Suprapubic skin (tissue), 4 donors: ENCODE measurements at regions not wholly inside any gene's neighbourhood (a gene's known extent, or its start where the extent isn't known, plus 50 kb on each side); places are given as distances from the start of the nearest gene placed in this dataset.
"Not testable (repeated sequence)": the region's sequence is repeated elsewhere in the genome, so short reads cannot be mapped to it uniquely, and the experiment has no call there.

Experiments used
- DNase-seq, 2 donors: peaks; one replicate each; pipeline ENCODE4 v3.0.0-alpha.2; 2019; ENCODE audit warnings: low spot score in 2 of 2
- H3K27ac ChIP-seq: fragments of 200-600 bp; sonication (generic); one replicate; pipeline ENCODE4 v1.5.1; 2019
- H3K27me3 ChIP-seq: fragments of 200-600 bp; sonication (generic); one replicate; pipeline ENCODE4 v1.5.1; 2019
- H3K36me3 ChIP-seq: fragments of 200-600 bp; sonication (generic); one replicate; pipeline ENCODE4 v1.5.1; 2019
- H3K4me1 ChIP-seq: fragments of 200-600 bp; sonication (generic); one replicate; pipeline ENCODE4 v1.5.1; 2019
- H3K4me3 ChIP-seq: fragments of 200-600 bp; sonication (generic); one replicate; pipeline ENCODE4 v1.5.1; 2019; ENCODE audit warnings: mild to moderate bottlenecking
- H3K9me3 ChIP-seq: fragments of 200-600 bp; sonication (generic); one replicate; pipeline ENCODE4 v1.5.1; 2019
- CTCF ChIP-seq, 2 donors: fragments of 200-600 bp in 1 of 2; fragments of 450-650 bp in 1 of 2; sonication (generic) in 1 of 2; IDR thresholded peaks; one replicate each; pipeline ENCODE4 v1.5.1; 2016 to 2019; ENCODE audit warnings: antibody characterized with exemption in 2 of 2, mild to moderate bottlenecking in 1 of 2, moderate library complexity in 1 of 2
- EP300 ChIP-seq: sonication (generic); formaldehyde crosslinking; IDR thresholded peaks from one replicate; pipeline ENCODE4 v1.6.1; 2017; ENCODE audit warnings: antibody characterized with exemption
- POLR2A ChIP-seq, 2 donors: fragments of 450-650 bp; IDR thresholded peaks; one replicate each; pipeline ENCODE4 v1.6.1; 2017; ENCODE audit warnings: antibody characterized with exemption in 2 of 2, mild to moderate bottlenecking in 2 of 2, moderate library complexity in 2 of 2
- POLR2AphosphoS5 ChIP-seq, 3 donors: sonication (generic); formaldehyde crosslinking; IDR thresholded peaks; one replicate each; pipeline ENCODE4 v1.6.1; 2017; ENCODE audit warnings: antibody characterized with exemption in 3 of 3
- WGBS: methylation state at CpG from one replicate; pipeline ENCODE4 v1.1.5; 2018; 5-methylcytosine and 5-hydroxymethylcytosine counted together

GRCh38 chr7:46279290-46279689, 358.2 kb upstream of the IGFBP3 start:
- no peak overlapping the region for H3K27ac ChIP-seq
- H3K27me3 ChIP-seq: no peaks in the 10 kb centered on the region
- H3K4me3 ChIP-seq: no peak overlapping the region
- H3K9me3 ChIP-seq: no peaks in the 10 kb centered on the region
- WGBS: 91% methylated on average over 2 of the region's 2 CpGs
- H3K4me1 ChIP-seq: peaks cover 4% of the 10 kb centered on the region
- DNase-seq: no peak
- TF ChIP-seq POLR2A (IDR thresholded peaks at IDR 0.05) (no peak), POLR2AphosphoS5 (IDR thresholded peaks at IDR 0.05) (no peak), EP300 (no peak), CTCF (IDR thresholded peaks at IDR 0.05) (no peak)
- no peaks in the 10 kb centered on the region for H3K36me3 ChIP-seq

- Histone ChIP-seq H3K4me3 (no peak overlapping the region), H3K27ac (no peak overlapping the region), H3K36me3 (no peaks in the 10 kb centered on the region), H3K4me1 (no peaks in the 10 kb centered on the region), H3K9me3 (peaks cover 15% of the 10 kb centered on the region), H3K27me3 (no peaks in the 10 kb centered on the region)
- no peak for DNase-seq
- WGBS: 50% methylated on average over 2 of the region's 2 CpGs
- TF ChIP-seq POLR2AphosphoS5 (IDR thresholded peaks at IDR 0.05) (no peak), EP300 (no peak), POLR2A (IDR thresholded peaks at IDR 0.05) (no peak), CTCF (IDR thresholded peaks at IDR 0.05) (no peak)
Measured at GRCh38 chr7:46264646-46265045, 343.6 kb upstream of the IGFBP3 start.

- not testable (repeated sequence) for DNase-seq, H3K27me3 ChIP-seq, H3K4me3 ChIP-seq, H3K36me3 ChIP-seq, H3K27ac ChIP-seq
- Histone ChIP-seq H3K9me3 (peaks cover 15% of the 10 kb centered on the region), H3K4me1 (peaks cover 13% of the 10 kb centered on the region)
- 83% methylated on average over 9 of the region's 9 CpGs for WGBS
Measured at GRCh38 chr7:46261638-46262037, 340.6 kb upstream of the IGFBP3 start.

GRCh38 chr7:46259947-46260346, 338.9 kb upstream of the IGFBP3 start:
- H3K9me3 ChIP-seq: peaks cover 15% of the 10 kb centered on the region
- WGBS: 73% methylated on average over 1 of the region's 1 CpG
- no peaks in the 10 kb centered on the region for H3K36me3 ChIP-seq
- H3K27me3 ChIP-seq: no peaks in the 10 kb centered on the region
- no peak for DNase-seq
- no peak overlapping the region for H3K27ac ChIP-seq
- H3K4me1 ChIP-seq: peaks cover 13% of the 10 kb centered on the region
- H3K4me3 ChIP-seq: no peak overlapping the region
- TF ChIP-seq EP300: no peak
- TF ChIP-seq POLR2AphosphoS5 (IDR thresholded peaks at IDR 0.05): no peak
- TF ChIP-seq CTCF (IDR thresholded peaks at IDR 0.05): no peak
- TF ChIP-seq POLR2A (IDR thresholded peaks at IDR 0.05): no peak

- no peak overlapping the region for H3K27ac ChIP-seq
- peaks cover 15% of the 10 kb centered on the region for H3K9me3 ChIP-seq
- TF ChIP-seq CTCF (IDR thresholded peaks at IDR 0.05): no peak
- TF ChIP-seq EP300: no peak
- no peaks in the 10 kb centered on the region for H3K36me3 ChIP-seq
- no peak overlapping the region for H3K4me3 ChIP-seq
- H3K4me1 ChIP-seq: peaks cover 17% of the 10 kb centered on the region
- no peak for DNase-seq
- WGBS: 58% methylated on average over 3 of the region's 3 CpGs
- no peaks in the 10 kb centered on the region for H3K27me3 ChIP-seq
Measured at GRCh38 chr7:46257761-46258448, 336.8 kb upstream of the IGFBP3 start.
